Suprapubic skin (tissue), 4 donors: ENCODE measurements at regions not wholly inside any gene's neighbourhood (a gene's known extent, or its start where the extent isn't known, plus 50 kb on each side); places are given as distances from the start of the nearest gene placed in this dataset.

Experiments
- DNase-seq, 2 donors: peaks; one replicate each; pipeline ENCODE4 v3.0.0-alpha.2; 2019; ENCODE audit warnings: low spot score in 2 of 2
- H3K27ac ChIP-seq: fragments of 200-600 bp; sonication (generic); one replicate; pipeline ENCODE4 v1.5.1; 2019
- H3K27me3 ChIP-seq: fragments of 200-600 bp; sonication (generic); one replicate; pipeline ENCODE4 v1.5.1; 2019
- H3K36me3 ChIP-seq: fragments of 200-600 bp; sonication (generic); one replicate; pipeline ENCODE4 v1.5.1; 2019
- H3K4me1 ChIP-seq: fragments of 200-600 bp; sonication (generic); one replicate; pipeline ENCODE4 v1.5.1; 2019
- H3K4me3 ChIP-seq: fragments of 200-600 bp; sonication (generic); one replicate; pipeline ENCODE4 v1.5.1; 2019; ENCODE audit warnings: mild to moderate bottlenecking
- H3K9me3 ChIP-seq: fragments of 200-600 bp; sonication (generic); one replicate; pipeline ENCODE4 v1.5.1; 2019
- CTCF ChIP-seq, 2 donors: fragments of 200-600 bp in 1 of 2; fragments of 450-650 bp in 1 of 2; sonication (generic) in 1 of 2; IDR thresholded peaks; one replicate each; pipeline ENCODE4 v1.5.1; 2016 to 2019; ENCODE audit warnings: antibody characterized with exemption in 2 of 2, mild to moderate bottlenecking in 1 of 2, moderate library complexity in 1 of 2
- EP300 ChIP-seq: sonication (generic); formaldehyde crosslinking; IDR thresholded peaks from one replicate; pipeline ENCODE4 v1.6.1; 2017; ENCODE audit warnings: antibody characterized with exemption
- POLR2A ChIP-seq, 2 donors: fragments of 450-650 bp; IDR thresholded peaks; one replicate each; pipeline ENCODE4 v1.6.1; 2017; ENCODE audit warnings: antibody characterized with exemption in 2 of 2, mild to moderate bottlenecking in 2 of 2, moderate library complexity in 2 of 2
- POLR2AphosphoS5 ChIP-seq, 3 donors: sonication (generic); formaldehyde crosslinking; IDR thresholded peaks; one replicate each; pipeline ENCODE4 v1.6.1; 2017; ENCODE audit warnings: antibody characterized with exemption in 3 of 3
- WGBS: methylation state at CpG from one replicate; pipeline ENCODE4 v1.1.5; 2018; 5-methylcytosine and 5-hydroxymethylcytosine counted together

DNA sequence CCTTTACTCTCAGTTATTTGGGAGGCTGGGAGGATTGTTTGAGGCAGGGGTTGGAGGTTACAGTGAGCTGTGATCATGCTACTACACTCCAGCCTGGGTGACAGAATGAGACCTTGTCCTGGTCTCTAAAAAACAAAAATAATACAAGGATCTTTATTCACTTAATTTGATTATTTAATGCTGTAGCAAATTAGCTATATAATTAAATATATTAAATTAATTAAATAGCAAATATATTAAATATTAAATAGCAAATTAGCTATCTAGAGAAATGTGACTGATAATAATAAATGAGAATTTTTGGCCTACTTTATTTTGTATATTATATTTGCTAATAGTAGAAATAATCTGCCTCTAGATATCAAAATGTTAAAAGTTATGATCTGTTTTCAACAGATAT, 298.8 kb upstream of the NAV3 start:
- Histone ChIP-seq H3K4me3 (no peak overlapping the region), H3K9me3 (peaks cover 5% of the 10 kb centered on the region), H3K27me3 (no peaks in the 10 kb centered on the region), H3K4me1 (no peaks in the 10 kb centered on the region), H3K36me3 (no peaks in the 10 kb centered on the region), H3K27ac (no peak overlapping the region)
- no peak for DNase-seq
- TF ChIP-seq CTCF (IDR thresholded peaks at IDR 0.05) (no peak), POLR2AphosphoS5 (IDR thresholded peaks at IDR 0.05) (no peak), POLR2A (IDR thresholded peaks at IDR 0.05) (no peak), EP300 (no peak)

- no peaks in the 10 kb centered on the region for H3K36me3 ChIP-seq
- no peaks in the 10 kb centered on the region for H3K4me1 ChIP-seq
- no peak overlapping the region for H3K4me3 ChIP-seq
- H3K27me3 ChIP-seq: no peaks in the 10 kb centered on the region
- H3K9me3 ChIP-seq: no peaks in the 10 kb centered on the region
- 55% methylated on average over 1 of the region's 1 CpG for WGBS
- DNase-seq: no peak
- H3K27ac ChIP-seq: no peak overlapping the region
- TF ChIP-seq POLR2A (IDR thresholded peaks at IDR 0.05) (no peak), CTCF (IDR thresholded peaks at IDR 0.05) (no peak), EP300 (no peak), POLR2AphosphoS5 (IDR thresholded peaks at IDR 0.05) (no peak)
Measured at GRCh38 chr12:77522247-77522646, 308.4 kb upstream of the NAV3 start.

- no peaks in the 10 kb centered on the region for H3K4me1 ChIP-seq
- no peak overlapping the region for H3K27ac ChIP-seq
- no peaks in the 10 kb centered on the region for H3K36me3 ChIP-seq
- TF ChIP-seq EP300: no peak
- TF ChIP-seq POLR2AphosphoS5 (IDR thresholded peaks at IDR 0.05): no peak
- H3K9me3 ChIP-seq: no peaks in the 10 kb centered on the region
- 67% methylated on average over 1 of the region's 1 CpG for WGBS
- no peaks in the 10 kb centered on the region for H3K27me3 ChIP-seq
- H3K4me3 ChIP-seq: no peak overlapping the region
- DNase-seq: no peak
Measured at GRCh38 chr12:77521508-77522115, 309.1 kb upstream of the NAV3 start.

GRCh38 chr12:77514511-77514910, 316.2 kb upstream of the NAV3 start:
- TF ChIP-seq CTCF (IDR thresholded peaks at IDR 0.05) (no peak), EP300 (no peak), POLR2A (IDR thresholded peaks at IDR 0.05) (no peak), POLR2AphosphoS5 (IDR thresholded peaks at IDR 0.05) (no peak)
- H3K4me3 ChIP-seq: no peak overlapping the region
- no peaks in the 10 kb centered on the region for H3K4me1 ChIP-seq
- DNase-seq: no peak
- H3K27me3 ChIP-seq: no peaks in the 10 kb centered on the region
- no peak overlapping the region for H3K27ac ChIP-seq
- H3K9me3 ChIP-seq: no peaks in the 10 kb centered on the region
- 81% methylated on average over 3 of the region's 3 CpGs for WGBS
- no peaks in the 10 kb centered on the region for H3K36me3 ChIP-seq

- Histone ChIP-seq H3K27ac (no peak overlapping the region), H3K9me3 (no peaks in the 10 kb centered on the region), H3K36me3 (no peaks in the 10 kb centered on the region), H3K4me1 (no peaks in the 10 kb centered on the region), H3K27me3 (no peaks in the 10 kb centered on the region), H3K4me3 (no peak overlapping the region)
- TF ChIP-seq POLR2AphosphoS5 (IDR thresholded peaks at IDR 0.05) (no peak), CTCF (IDR thresholded peaks at IDR 0.05) (no peak), EP300 (no peak), POLR2A (IDR thresholded peaks at IDR 0.05) (no peak)
- no peak for DNase-seq
- WGBS: 87% methylated on average over 1 of the region's 1 CpG
Measured at GRCh38 chr12:77510985-77511384, 319.7 kb upstream of the NAV3 start.

GRCh38 chr12:77504466-77504865, 326.2 kb upstream of the NAV3 start:
- Histone ChIP-seq H3K4me1 (no peaks in the 10 kb centered on the region), H3K27me3 (no peaks in the 10 kb centered on the region), H3K36me3 (no peaks in the 10 kb centered on the region), H3K9me3 (no peaks in the 10 kb centered on the region), H3K27ac (no peak overlapping the region), H3K4me3 (no peak overlapping the region)
- DNase-seq: no peak
- 94% methylated on average over 4 of the region's 4 CpGs for WGBS
- TF ChIP-seq POLR2A (IDR thresholded peaks at IDR 0.05): no peak
- no peak for TF ChIP-seq EP300
- TF ChIP-seq POLR2AphosphoS5 (IDR thresholded peaks at IDR 0.05): no peak
- TF ChIP-seq CTCF (IDR thresholded peaks at IDR 0.05): no peak
